HG02798 (cell line): ENCODE measurements at regions not wholly inside any gene's neighbourhood (a gene's known extent, or its start where the extent isn't known, plus 50 kb on each side); places are given as distances from the start of the nearest gene placed in this dataset.
"Not testable (repeated sequence)": the region's sequence is repeated elsewhere in the genome, so short reads cannot be mapped to it uniquely, and the experiment has no call there.

Experiments used
- ATAC-seq: cut with Tn5 transposase; IDR thresholded peaks from one replicate; pipeline ENCODE4 v1.9.1; 2021; ENCODE audit warnings: mild to moderate bottlenecking; ENCODE audit not compliant: unreplicated experiment, poor library complexity

GRCh38 chr16:64390102-64390501 lies 731.8 kb downstream of the CDH11 start:
- ATAC-seq: no peak

GRCh38 chr16:64384636-64385035 lies 737.2 kb downstream of the CDH11 start:
- no peak for ATAC-seq

GRCh38 chr16:64381979-64382378 lies 739.9 kb downstream of the CDH11 start:
- no peak for ATAC-seq

GRCh38 chr16:64380751-64381150 lies 741.1 kb downstream of the CDH11 start:
- ATAC-seq: no peak

GRCh38 chr16:64375391-64375980 lies 746.4 kb downstream of the CDH11 start:
- ATAC-seq: no peak

- no peak for ATAC-seq
Measured at GRCh38 chr16:64370112-64370511, 751.8 kb downstream of the CDH11 start.

GRCh38 chr16:64365448-64365931 lies 756.4 kb downstream of the CDH11 start:
- no peak for ATAC-seq

- ATAC-seq: no peak
Measured at GRCh38 chr16:64364894-64365293, 757.0 kb downstream of the CDH11 start.

GRCh38 chr16:64364416-64364815 lies 757.4 kb downstream of the CDH11 start:
- no peak for ATAC-seq

- no peak for ATAC-seq
Measured at GRCh38 chr16:64364016-64364415, 757.8 kb downstream of the CDH11 start.

- no peak for ATAC-seq
Measured at GRCh38 chr16:64363039-64363438, 758.8 kb downstream of the CDH11 start.

- ATAC-seq: no peak
Measured at GRCh38 chr16:64362193-64362592, 759.7 kb downstream of the CDH11 start.

- no peak for ATAC-seq
Measured at GRCh38 chr16:64361753-64362152, 760.1 kb downstream of the CDH11 start.

GRCh38 chr16:64358291-64358690 lies 763.6 kb downstream of the CDH11 start:
- no peak for ATAC-seq

- ATAC-seq: no peak
Measured at GRCh38 chr16:64356267-64356666, 765.6 kb downstream of the CDH11 start.

- no peak for ATAC-seq
Measured at GRCh38 chr16:64352246-64352645, 769.6 kb downstream of the CDH11 start.

GRCh38 chr16:64351121-64351520 lies 770.7 kb downstream of the CDH11 start:
- no peak for ATAC-seq

- ATAC-seq: no peak
Measured at GRCh38 chr16:64346080-64346479, 775.8 kb downstream of the CDH11 start.

GRCh38 chr16:64345142-64345541 lies 776.7 kb downstream of the CDH11 start:
- ATAC-seq: no peak

GRCh38 chr16:64343820-64344443 lies 777.9 kb downstream of the CDH11 start:
- ATAC-seq: not testable (repeated sequence)

- no peak for ATAC-seq
Measured at GRCh38 chr16:64343061-64343819, 778.6 kb downstream of the CDH11 start.
